GM23338 (cell line): ENCODE measurements at regions not wholly inside any gene's neighbourhood (a gene's known extent, or its start where the extent isn't known, plus 50 kb on each side); places are given as distances from the start of the nearest gene placed in this dataset.

Source experiments
- ATAC-seq: fragments of 200-7000 bp; cut with Tn5 transposase; 3 replicates; pipeline ENCODE4 v1.9.1; 2020
- DNase-seq: peaks from one replicate; pipeline ENCODE4 v3.0.0-alpha.2; 2015; ENCODE audit warnings: low spot score
- H2AFZ ChIP-seq: fragments of 200-600 bp; sonication (generic); 2 replicates; pipeline ENCODE4 v1.8.0; 2016; ENCODE audit warnings: antibody characterized with exemption, mild to moderate bottlenecking, moderate library complexity
- H3F3A ChIP-seq: fragments of 200-600 bp; sonication (generic); replicated peaks from 2 replicates; pipeline ENCODE4 v1.8.0; 2017; ENCODE audit warnings: antibody characterized with exemption, mixed run types, low read depth
- H3K27ac ChIP-seq: fragments of 200-600 bp; sonication (generic); 2 replicates; pipeline ENCODE4 v1.6.1; 2016; ENCODE audit warnings: low read depth
- H3K27me3 ChIP-seq: fragments of 200-600 bp; sonication (generic); 2 replicates; pipeline ENCODE4 v1.8.0; 2016; ENCODE audit warnings: mild to moderate bottlenecking, mixed run types, moderate library complexity; ENCODE audit not compliant: insufficient read depth
- H3K36me3 ChIP-seq: fragments of 200-600 bp; sonication (generic); 2 replicates; pipeline ENCODE4 v1.8.0; 2016; ENCODE audit warnings: mild to moderate bottlenecking; ENCODE audit not compliant: insufficient read depth
- H3K4me1 ChIP-seq: fragments of 200-600 bp; sonication (generic); 2 replicates; pipeline ENCODE4 v1.8.0; 2016; ENCODE audit warnings: mild to moderate bottlenecking, moderate library complexity; ENCODE audit not compliant: insufficient read depth
- H3K4me2 ChIP-seq: fragments of 200-600 bp; sonication (generic); 2 replicates; pipeline ENCODE4 v1.7.1; 2017; ENCODE audit warnings: mixed run types
- H3K4me3 ChIP-seq: fragments of 200-600 bp; sonication (generic); 2 replicates; pipeline ENCODE4 v1.6.1; 2016; ENCODE audit warnings: mixed run types
- H3K79me2 ChIP-seq: fragments of 200-600 bp; sonication (generic); replicated peaks from 2 replicates; pipeline ENCODE4 v1.8.0; 2017; ENCODE audit warnings: mild to moderate bottlenecking; ENCODE audit not compliant: insufficient read depth
- H3K9me2 ChIP-seq: fragments of 200-600 bp; sonication (generic); 2 replicates; pipeline ENCODE4 v1.8.0; 2017; ENCODE audit not compliant: insufficient read depth
- H4K20me1 ChIP-seq: fragments of 200-600 bp; sonication (generic); replicated peaks from 2 replicates; pipeline ENCODE4 v1.8.0; 2017; ENCODE audit warnings: mild to moderate bottlenecking; ENCODE audit not compliant: insufficient read depth
- H3K27ac Mint-ChIP-seq: 2 replicates; pipeline ENCODE4 v1.8.0; 2020; ENCODE audit warnings: inconsistent platforms, mild to moderate bottlenecking, moderate library complexity, mixed read lengths
- H3K27me3 Mint-ChIP-seq: 3 replicates; pipeline ENCODE4 v1.8.0; 2022; ENCODE audit warnings: low read depth, mild to moderate bottlenecking, moderate library complexity, mixed read lengths, inconsistent platforms; ENCODE audit not compliant: insufficient read depth, poor library complexity
- H3K36me3 Mint-ChIP-seq: 3 replicates; pipeline ENCODE4 v1.8.0; 2021; ENCODE audit warnings: low read depth, mild to moderate bottlenecking, inconsistent platforms, moderate library complexity, mixed read lengths
- H3K4me1 Mint-ChIP-seq: 3 replicates; pipeline ENCODE4 v1.8.0; 2020; ENCODE audit warnings: mild to moderate bottlenecking, inconsistent platforms, mixed read lengths
- H3K4me3 Mint-ChIP-seq: 3 replicates; pipeline ENCODE4 v1.8.0; 2021; ENCODE audit warnings: moderate library complexity, mild to moderate bottlenecking, inconsistent platforms, mixed read lengths
- H3K9me3 Mint-ChIP-seq: 3 replicates; pipeline ENCODE4 v1.8.0; 2020; ENCODE audit warnings: moderate library complexity, mild to moderate bottlenecking, inconsistent platforms, mixed read lengths
- CREB1 ChIP-seq: fragments of 250-450 bp; sonication (Bioruptor Pico); IDR thresholded peaks from 2 replicates; pipeline ENCODE4 v1.5.0; 2020; ENCODE audit warnings: low read depth, mild to moderate bottlenecking, moderate library complexity
- CTCF ChIP-seq, 2 experiments: fragments of 200-600 bp in 1 of 2; sonication (generic) in 1 of 2; conservative IDR thresholded peaks; 2 replicates each; pipeline versions ENCODE4 v1.5.1 to v1.6.1; 2016 to 2017; ENCODE audit warnings: antibody characterized with exemption in 2 of 2, low read depth in 2 of 2, mild to moderate bottlenecking in 2 of 2, moderate library complexity in 1 of 2
- ETS1 ChIP-seq: IDR thresholded peaks from 2 replicates; pipeline ENCODE4 v1.6.1; 2016; ENCODE audit warnings: antibody characterized with exemption
- EZH2 ChIP-seq: fragments of 200-600 bp; sonication (generic); IDR thresholded peaks from one replicate; pipeline ENCODE4 v1.8.0; 2017; ENCODE audit warnings: antibody characterized with exemption, mild to moderate bottlenecking, low read depth; ENCODE audit not compliant: unreplicated experiment
- EZH2phosphoT487 ChIP-seq: fragments of 200-600 bp; sonication (generic); IDR thresholded peaks from one replicate; pipeline ENCODE4 v1.8.1; 2018; ENCODE audit warnings: antibody characterized with exemption; ENCODE audit not compliant: unreplicated experiment
- JUNB ChIP-seq: IDR thresholded peaks from one replicate; pipeline ENCODE4 v1.6.1; 2016; ENCODE audit warnings: antibody characterized with exemption; ENCODE audit not compliant: unreplicated experiment
- NANOG ChIP-seq: IDR thresholded peaks from 2 replicates; pipeline ENCODE4 v1.6.1; 2016; ENCODE audit warnings: antibody characterized with exemption, borderline replicate concordance
- POLR2AphosphoS5 ChIP-seq: IDR thresholded peaks from 2 replicates; pipeline ENCODE4 v1.6.1; 2016; ENCODE audit warnings: antibody characterized with exemption, low read depth
- REST ChIP-seq: IDR thresholded peaks from one replicate; pipeline ENCODE4 v1.6.1; 2018; ENCODE audit warnings: antibody characterized with exemption; ENCODE audit not compliant: unreplicated experiment
- STAT1 ChIP-seq: IDR thresholded peaks from one replicate; pipeline ENCODE4 v1.6.1; 2016; ENCODE audit warnings: antibody characterized with exemption; ENCODE audit not compliant: unreplicated experiment
- ZNF114 ChIP-seq: fragments of 250-450 bp; sonication (Bioruptor Pico); IDR thresholded peaks from 2 replicates; pipeline ENCODE4 v1.5.0; 2020; ENCODE audit warnings: mild to moderate bottlenecking, moderate library complexity
- ZNF331 ChIP-seq: fragments of 250-450 bp; sonication (Bioruptor Pico); IDR thresholded peaks from 2 replicates; pipeline ENCODE4 v1.5.0; 2020; ENCODE audit warnings: low read depth, mild to moderate bottlenecking, moderate library complexity
- ZNF462 ChIP-seq: fragments of 250-450 bp; sonication (Bioruptor Pico); IDR thresholded peaks from 2 replicates; pipeline ENCODE4 v1.5.0; 2020; ENCODE audit warnings: mild to moderate bottlenecking, moderate library complexity

GRCh38 chr6:37560737-37561103 lies 61.0 kb upstream of the CCDC167 start:
- Mint-ChIP-seq H3K36me3 (no peaks in the 10 kb centered on the region), H3K27me3 (peaks cover 33% of the 10 kb centered on the region), H3K4me3 (no peak overlapping the region; the same call in 2 of the 3 replicates), H3K4me1 (peaks cover 25% of the 10 kb centered on the region), H3K27ac (no peak overlapping the region), H3K9me3 (0 out of 3 replicates have a peak, but pooled peaks cover 5% of the 10 kb centered on the region)
- Histone ChIP-seq H3K4me3 (no peak overlapping the region), H3K4me2 (peak overlapping the region; percentile 72; the same call in 1 of the 2 replicates), H3F3A (no peaks in the 10 kb centered on the region), H3K27ac (no peak overlapping the region), H2AFZ (no peak overlapping the region), H4K20me1 (no peaks in the 10 kb centered on the region), H3K27me3 (no peaks in the 10 kb centered on the region), H3K4me1 (peaks cover 14% of the 10 kb centered on the region; the same call in 1 of the 2 replicates), H3K9me2 (no peaks in the 10 kb centered on the region), H3K79me2 (no peaks in the 10 kb centered on the region), H3K36me3 (no peaks in the 10 kb centered on the region)
- ATAC-seq (no peak), DNase-seq (no peak)
- no peak for TF ChIP-seq EZH2
- no peak for TF ChIP-seq EZH2phosphoT487
- no peak for TF ChIP-seq ZNF114 (CRISPR knock-in tag)
- no peak for TF ChIP-seq ETS1
- no peak for TF ChIP-seq POLR2AphosphoS5
- TF ChIP-seq REST: no peak
- no peak for TF ChIP-seq CREB1 (CRISPR knock-in tag)
- TF ChIP-seq JUNB: no peak
- TF ChIP-seq CTCF (conservative IDR thresholded peaks at IDR 0.05; ENCODE audit: low read depth in 2 of 2): no peak
- no peak for TF ChIP-seq ZNF331 (CRISPR knock-in tag)
- TF ChIP-seq STAT1: no peak
- no peak for TF ChIP-seq ZNF462
- no peak for TF ChIP-seq NANOG
